CD4-positive, alpha-beta T cell treated with Interleukin-2 at 100 ng/mL for 4 hours (primary cell): ENCODE measurements at regions not wholly inside any gene's neighbourhood (a gene's known extent, or its start where the extent isn't known, plus 50 kb on each side); places are given as distances from the start of the nearest gene placed in this dataset.
"Not testable (repeated sequence)": the region's sequence is repeated elsewhere in the genome, so short reads cannot be mapped to it uniquely, and the experiment has no call there.

Experiments used
- DNase-seq: peaks from one replicate; pipeline ENCODE4 v3.0.0-alpha.2; 2020; ENCODE audit warnings: low spot score

- DNase-seq = peak; percentile 44
Measured at GRCh38 chr3:188974856-188975599, 196.7 kb upstream of the TPRG1 start.

DNA sequence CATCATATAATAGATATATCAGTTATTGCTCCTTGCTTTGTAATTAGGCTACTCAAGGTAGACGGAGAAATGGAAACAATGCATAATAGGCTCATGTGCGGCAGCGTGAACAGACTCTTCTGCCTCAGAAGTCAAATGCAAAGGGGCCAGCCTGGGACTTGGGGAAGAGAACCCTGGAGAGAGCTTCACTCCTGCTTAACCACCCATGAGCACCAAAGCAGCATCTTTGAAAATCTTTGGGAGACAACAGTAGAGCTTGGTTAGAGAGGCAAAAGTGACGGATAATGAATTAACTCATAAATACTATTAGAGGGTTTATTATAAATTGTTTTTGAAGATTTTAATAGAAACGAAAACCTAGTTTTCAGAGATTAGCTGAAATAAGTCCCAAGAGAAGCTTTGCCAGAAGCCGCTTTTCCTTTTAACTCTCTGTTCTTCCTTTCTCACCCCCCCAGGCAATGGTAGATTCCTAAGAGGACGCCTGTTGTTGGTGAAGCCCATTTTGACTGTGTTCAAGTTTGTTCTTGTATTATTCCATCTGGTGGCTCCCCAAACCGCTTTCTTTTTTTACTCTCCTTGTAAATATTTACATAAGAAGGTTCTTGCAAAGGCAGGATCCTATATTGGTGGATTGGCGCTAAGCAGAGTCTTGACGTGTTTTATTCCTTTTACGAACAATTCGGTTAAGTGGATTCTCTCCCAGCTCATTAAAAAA lies 196.0 kb upstream of the TPRG1 start:
- DNase-seq = no peak

DNA sequence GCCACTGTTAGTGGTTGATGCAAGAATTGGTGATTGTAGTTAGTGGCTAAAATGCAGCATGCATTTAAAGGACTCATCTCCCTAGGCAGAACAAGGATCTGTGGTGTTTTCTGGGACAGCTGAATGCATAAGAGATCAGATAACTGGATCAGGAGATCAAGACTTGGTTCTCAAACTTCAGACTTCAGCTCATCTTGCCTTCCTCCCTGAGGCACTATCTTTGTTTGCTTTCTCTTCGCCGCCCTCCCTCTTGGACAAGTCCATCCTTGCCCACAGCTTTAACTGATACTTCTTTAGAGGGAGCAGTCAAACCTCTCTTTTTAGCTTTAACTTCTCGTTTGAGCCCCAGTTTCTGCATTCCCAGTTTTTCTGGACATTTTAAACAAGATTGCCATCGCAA lies 195.4 kb upstream of the TPRG1 start:
- DNase-seq = no peak

- DNase-seq = no peak
Measured at GRCh38 chr3:188978421-188979171, 193.2 kb upstream of the TPRG1 start.

GRCh38 chr3:188979248-188979647 lies 192.5 kb upstream of the TPRG1 start:
- no peak for DNase-seq

DNA sequence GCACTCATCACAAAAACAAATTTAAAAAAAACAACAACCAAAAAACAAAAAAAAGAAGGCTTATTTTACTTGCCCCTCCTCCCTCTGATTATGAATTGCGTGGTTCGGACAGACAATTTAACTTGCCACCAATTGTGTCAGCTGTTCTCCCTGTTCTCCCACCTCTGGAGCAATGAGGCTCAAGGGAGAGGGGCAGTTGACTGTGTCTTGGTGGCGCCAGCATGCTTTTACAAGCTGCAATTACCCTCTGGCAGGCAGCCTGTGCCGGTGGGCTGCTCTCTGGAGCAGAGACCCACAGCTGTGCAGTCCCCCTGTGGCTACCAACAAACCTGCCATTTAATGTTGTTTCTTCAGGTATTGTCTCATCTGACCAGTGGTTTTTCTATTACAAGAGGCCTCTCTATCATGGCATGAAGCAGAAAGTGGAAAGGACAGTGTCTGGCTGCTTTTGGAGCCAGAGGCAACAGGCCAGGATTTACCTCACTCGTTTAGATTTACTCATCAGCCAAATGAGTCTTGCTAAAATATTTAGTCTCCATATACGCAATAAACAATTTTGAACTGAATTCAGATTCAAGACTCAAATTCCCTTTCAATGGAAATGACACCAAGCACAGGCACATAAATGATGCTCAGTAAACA lies 192.0 kb upstream of the TPRG1 start:
- DNase-seq = no peak

DNA sequence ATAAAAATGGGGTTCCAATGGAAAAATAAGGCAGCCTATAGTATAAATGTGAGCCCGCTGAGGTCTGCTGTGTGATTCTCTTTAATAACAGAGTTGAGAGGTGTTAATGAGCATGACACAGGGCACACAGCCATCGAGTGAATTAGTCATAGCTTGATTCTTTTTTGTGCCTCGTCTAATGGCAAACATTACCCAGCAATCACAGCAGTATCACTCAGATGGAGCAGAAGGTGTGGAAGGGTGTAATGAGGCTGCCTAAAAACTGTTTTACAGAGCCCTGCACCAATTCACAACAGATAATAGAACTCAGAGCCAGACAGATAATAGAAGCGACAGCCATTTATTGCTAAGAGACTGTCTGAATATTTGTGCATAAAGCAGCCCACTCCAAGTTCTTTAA lies 178.6 kb upstream of the TPRG1 start:
- DNase-seq = no peak

DNA sequence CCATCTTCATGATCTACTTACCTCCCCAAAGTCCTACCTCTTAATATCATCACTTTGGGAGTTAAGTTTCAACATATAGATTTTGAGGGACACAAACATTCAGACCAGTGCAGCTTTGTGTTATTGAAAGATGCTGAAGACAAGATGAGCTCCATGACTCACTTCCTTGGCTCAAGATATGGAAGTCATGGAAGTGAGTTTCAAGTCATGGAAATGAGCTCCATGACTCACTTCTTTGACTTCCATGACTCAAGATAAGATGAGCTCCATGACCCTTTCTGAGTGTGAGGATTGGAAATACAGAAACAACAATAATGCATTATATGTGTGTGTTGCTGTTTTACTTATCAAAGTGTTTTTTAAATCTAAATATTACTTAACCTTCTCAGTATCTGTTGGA lies 170.2 kb upstream of the TPRG1 start:
- no peak for DNase-seq

- no peak for DNase-seq
Measured at GRCh38 chr3:189003410-189003809, 168.4 kb upstream of the TPRG1 start.

GRCh38 chr3:189013224-189013888 lies 158.4 kb upstream of the TPRG1 start:
- DNase-seq = no peak

DNA sequence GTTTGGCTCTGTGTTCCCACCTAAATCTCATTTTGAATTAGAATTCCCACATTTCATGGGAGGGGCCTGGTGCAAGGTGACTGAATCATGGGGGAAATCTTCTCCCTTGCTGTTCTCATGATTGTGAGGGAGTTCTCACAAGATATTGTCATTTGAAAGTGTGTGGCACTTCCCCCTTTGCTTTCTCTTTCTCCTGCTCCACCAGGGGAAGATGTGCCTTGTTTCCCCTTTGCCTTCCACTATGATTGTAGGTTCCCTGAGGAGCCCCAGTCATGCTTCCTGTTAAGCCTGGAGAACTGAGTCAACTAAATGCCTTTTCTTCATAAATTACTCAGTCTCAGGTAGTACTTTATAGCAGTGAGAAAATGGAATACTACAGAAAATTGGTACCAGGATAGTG lies 157.2 kb upstream of the TPRG1 start:
- DNase-seq = no peak

GRCh38 chr3:189022576-189023466 lies 148.9 kb upstream of the TPRG1 start:
- not testable (repeated sequence) for DNase-seq

- DNase-seq = no peak
Measured at GRCh38 chr3:189025866-189026265, 145.9 kb upstream of the TPRG1 start.

DNA sequence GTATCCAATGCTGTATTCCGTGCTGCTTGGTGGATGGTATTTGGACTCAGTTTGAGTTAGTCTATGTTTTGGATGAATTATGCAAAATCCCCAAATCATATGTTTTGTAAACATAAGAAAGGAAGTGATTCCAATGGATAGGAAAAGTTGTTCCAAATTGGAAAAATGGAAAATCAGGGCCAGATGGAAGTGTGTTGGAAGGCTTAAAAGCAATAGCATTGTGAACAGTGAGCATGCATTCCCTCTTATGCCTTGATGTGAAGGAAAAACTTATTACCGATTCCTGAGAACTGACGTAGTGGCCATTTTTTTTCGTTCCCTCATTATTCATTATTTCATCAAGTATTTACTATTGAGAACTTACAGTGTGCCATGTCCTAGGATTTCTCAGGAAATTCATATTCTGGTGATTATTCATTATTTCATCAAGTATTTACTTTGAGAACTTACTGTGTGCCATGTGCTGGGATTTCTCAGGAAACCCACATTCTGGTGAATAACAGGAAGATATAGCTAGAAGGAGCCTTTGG lies 144.1 kb upstream of the TPRG1 start:
- DNase-seq = no peak

DNA sequence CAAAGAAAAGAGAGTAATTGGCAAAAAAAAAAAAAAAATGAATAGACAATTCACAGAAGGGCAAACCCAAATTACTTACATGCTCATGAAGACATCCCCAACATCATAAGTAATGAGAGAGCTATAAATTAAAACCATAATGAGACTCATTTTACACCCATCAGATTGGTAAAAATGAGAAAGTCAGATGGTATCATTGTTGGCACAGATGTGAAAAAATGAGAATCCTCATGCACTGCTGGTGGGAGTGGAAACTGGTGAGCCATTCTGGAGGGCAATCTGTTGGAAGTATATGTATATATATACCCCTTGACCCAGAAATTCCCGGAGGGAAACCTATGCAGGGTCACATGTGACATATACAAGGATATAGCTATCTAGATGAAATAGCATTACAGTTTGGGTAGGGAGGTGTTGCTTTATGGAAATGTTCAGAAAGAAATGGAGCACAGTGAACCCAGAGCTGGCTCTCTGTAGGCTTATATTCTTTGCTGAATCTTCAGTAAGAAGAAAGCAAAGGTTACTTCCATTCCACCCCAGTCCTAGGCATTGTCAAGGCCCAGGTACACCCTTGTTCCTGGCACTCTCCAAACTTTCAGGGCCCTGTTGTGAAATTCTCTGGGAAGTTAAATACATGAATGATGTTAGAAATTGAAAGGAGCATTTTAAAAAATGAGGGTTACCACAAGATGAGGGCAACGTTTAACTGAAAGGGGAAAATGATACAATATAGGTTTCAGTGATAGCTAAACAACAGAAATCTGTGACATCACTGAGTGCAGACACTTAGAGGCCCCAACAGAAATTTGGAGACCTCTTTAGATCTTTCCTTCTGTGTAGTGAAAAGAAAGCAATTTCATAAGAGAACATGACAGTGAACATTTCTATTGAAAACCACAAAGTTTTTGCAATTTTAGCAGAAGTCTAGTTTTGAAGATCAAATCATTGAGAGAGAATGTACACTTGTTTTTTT lies 132.7 kb upstream of the TPRG1 start:
- DNase-seq = no peak

DNA sequence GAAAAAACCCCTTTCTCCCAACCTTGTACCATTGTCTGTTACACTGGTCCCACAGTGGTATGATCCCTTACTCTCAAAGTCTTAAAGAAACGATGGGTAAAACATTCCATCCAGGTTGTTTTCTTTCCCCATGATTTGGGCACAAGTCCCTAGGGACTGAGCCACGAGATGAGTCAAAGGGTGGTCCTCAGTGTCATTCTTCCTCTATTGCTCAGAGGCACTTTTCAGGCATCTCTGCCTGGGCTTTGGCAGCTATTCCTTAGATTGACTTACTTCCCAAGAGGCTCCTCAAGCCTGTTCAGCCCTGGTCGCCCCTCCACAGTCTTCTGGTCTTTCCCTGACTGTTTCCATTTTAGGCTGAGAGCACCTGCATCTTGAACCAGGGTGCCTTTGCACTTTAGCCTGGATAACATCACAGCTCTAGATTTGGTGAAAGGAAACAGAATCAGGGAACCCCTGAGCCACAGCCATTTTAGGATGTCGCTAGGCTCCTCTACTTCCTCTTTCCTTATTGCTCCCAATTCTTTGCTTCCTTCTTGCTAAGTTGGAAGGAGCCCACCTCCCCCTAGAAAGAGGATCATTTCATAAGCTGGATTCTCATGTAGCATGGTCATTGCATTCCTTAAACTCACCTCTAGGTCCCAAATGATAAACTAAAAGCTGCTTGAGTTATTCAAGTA lies 131.0 kb upstream of the TPRG1 start:
- no peak for DNase-seq

GRCh38 chr3:189041482-189042090 lies 130.2 kb upstream of the TPRG1 start:
- DNase-seq = peak; percentile 86

- no peak for DNase-seq
Measured at GRCh38 chr3:189042832-189043231, 128.9 kb upstream of the TPRG1 start.
